Breast epithelium (tissue), 3 donors: ENCODE measurements at regions not wholly inside any gene's neighbourhood (a gene's known extent, or its start where the extent isn't known, plus 50 kb on each side); places are given as distances from the start of the nearest gene placed in this dataset.

ENCODE experiments used
- POLR2AphosphoS5 ChIP-seq, 3 donors: sonication (generic); formaldehyde crosslinking; IDR thresholded peaks; one replicate each; pipeline ENCODE4 v1.6.1; 2017; ENCODE audit warnings: antibody characterized with exemption in 3 of 3
- TF ChIP-seq, protein P1 (sequence below), 3 donors: fragments of 450-650 bp; IDR thresholded peaks; one replicate each; pipeline ENCODE4 v1.5.1; 2016 to 2017; ENCODE audit warnings: antibody characterized with exemption in 3 of 3, mild to moderate bottlenecking in 3 of 3, moderate library complexity in 3 of 3

DNA sequence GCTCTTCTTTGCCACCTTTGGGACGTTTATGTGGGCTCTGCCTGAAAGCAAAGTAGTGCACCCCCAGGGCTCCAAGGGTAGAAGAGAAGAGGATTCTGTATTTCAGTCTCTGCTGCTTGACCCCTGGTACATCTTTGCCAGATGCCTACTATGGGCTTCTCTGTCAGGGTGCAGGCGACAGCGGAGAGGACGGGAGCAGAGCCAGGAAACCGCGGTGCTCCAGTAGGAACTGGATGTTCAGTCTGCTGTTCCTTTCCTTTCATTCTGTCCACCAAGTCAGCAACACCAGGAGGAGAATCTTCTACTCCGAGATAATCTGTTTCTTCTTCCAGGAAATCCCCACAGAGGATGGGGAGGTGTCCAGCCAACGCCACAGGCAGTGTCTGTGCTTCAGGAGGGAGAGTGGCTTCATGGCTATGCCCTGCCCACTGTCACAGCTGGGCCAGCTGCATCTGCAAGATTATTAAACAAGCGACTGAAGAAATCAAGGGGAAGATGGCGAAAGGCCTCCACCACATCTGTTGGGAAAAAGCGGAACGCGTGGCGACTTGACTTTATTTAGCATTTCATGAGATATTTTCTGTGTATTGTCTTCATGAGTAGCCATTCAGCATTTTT lies 398.3 kb downstream of the IRX1 start:
- TF ChIP-seq, protein P1, sequence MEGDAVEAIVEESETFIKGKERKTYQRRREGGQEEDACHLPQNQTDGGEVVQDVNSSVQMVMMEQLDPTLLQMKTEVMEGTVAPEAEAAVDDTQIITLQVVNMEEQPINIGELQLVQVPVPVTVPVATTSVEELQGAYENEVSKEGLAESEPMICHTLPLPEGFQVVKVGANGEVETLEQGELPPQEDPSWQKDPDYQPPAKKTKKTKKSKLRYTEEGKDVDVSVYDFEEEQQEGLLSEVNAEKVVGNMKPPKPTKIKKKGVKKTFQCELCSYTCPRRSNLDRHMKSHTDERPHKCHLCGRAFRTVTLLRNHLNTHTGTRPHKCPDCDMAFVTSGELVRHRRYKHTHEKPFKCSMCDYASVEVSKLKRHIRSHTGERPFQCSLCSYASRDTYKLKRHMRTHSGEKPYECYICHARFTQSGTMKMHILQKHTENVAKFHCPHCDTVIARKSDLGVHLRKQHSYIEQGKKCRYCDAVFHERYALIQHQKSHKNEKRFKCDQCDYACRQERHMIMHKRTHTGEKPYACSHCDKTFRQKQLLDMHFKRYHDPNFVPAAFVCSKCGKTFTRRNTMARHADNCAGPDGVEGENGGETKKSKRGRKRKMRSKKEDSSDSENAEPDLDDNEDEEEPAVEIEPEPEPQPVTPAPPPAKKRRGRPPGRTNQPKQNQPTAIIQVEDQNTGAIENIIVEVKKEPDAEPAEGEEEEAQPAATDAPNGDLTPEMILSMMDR (IDR thresholded peaks at IDR 0.05) = no peak
- no peak for TF ChIP-seq POLR2AphosphoS5 (IDR thresholded peaks at IDR 0.05)
